ENCODE measurements at regions not wholly inside any gene's neighbourhood (a gene's known extent, or its start where the extent isn't known, plus 50 kb on each side); places are given as distances from the start of the nearest gene placed in this dataset.

DNA sequence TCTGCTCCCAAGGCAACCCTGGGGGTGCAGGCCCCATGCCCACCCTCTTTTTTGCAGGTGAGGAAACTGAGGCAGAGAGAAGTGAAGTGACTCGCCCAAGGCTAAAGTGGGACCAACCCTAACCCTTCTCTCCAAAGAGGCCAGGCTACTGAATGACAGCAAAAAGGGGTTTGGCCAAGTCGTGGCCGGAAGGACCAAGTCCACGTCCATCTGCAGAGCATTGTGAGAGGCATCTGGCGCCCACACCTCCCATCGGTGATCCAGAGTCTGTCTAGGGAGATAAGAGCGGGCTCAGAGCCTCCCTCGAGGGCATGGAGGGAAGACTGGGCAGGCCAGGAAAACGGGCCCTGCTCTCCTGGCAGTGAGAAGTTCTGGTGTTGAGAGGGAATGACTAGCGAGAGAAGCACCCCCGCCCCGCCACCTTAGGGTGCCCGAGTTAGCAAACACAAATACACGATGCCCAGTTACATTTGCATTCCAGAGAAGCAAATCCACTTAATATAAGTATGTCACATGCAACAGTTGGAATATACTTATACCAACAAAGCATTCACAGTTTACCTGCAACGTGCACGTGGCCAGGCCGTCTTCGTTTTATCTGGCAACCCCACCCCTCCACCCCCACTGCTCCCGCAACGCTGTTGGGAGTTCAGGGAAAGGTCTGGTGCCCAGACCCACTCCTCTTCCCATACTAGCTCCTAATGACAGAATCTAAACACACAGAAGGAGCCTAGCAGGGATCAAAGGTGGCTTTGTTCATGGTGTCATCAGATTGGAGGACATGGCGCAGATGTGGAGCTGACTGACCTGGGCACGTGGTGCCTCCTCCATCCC lies 124.9 kb downstream of the OAT start:
- no peak overlapping the region for H2AFZ ChIP-seq (ENCODE audit: control insufficient read depth, low read length)
- dilution Hi-C loops (cut with MboI; ENCODE audit: extremely low pct_ligation_motif_present, low sequenced_read_pairs), result no loop called here
- no peak for FAIRE-seq
- H3K9me3 ChIP-seq (ENCODE audit: control insufficient read depth, low read depth, low read length), result no peaks in the 10 kb centered on the region
- H3K27ac ChIP-seq (ENCODE audit: control insufficient read depth, insufficient read depth, low read length), result no peak overlapping the region
- no peaks in the 10 kb centered on the region for H3K27me3 ChIP-seq (ENCODE audit: control insufficient read depth, extremely low read depth, insufficient read depth, low read length)
- no peak overlapping the region for H3K9ac ChIP-seq (ENCODE audit: control insufficient read depth, extremely low read depth, insufficient read depth, low read length)
- no peak overlapping the region for H3K4me3 ChIP-seq (ENCODE audit: control insufficient read depth in 2 of 3, extremely low read depth in 1 of 3, insufficient read depth in 2 of 3, low read depth in 1 of 3, low read length in 3 of 3)
- TF ChIP-seq EZH2 (IDR thresholded peaks at IDR 0.05; ENCODE audit: low read length), result no peak
- TF ChIP-seq, protein P1, sequence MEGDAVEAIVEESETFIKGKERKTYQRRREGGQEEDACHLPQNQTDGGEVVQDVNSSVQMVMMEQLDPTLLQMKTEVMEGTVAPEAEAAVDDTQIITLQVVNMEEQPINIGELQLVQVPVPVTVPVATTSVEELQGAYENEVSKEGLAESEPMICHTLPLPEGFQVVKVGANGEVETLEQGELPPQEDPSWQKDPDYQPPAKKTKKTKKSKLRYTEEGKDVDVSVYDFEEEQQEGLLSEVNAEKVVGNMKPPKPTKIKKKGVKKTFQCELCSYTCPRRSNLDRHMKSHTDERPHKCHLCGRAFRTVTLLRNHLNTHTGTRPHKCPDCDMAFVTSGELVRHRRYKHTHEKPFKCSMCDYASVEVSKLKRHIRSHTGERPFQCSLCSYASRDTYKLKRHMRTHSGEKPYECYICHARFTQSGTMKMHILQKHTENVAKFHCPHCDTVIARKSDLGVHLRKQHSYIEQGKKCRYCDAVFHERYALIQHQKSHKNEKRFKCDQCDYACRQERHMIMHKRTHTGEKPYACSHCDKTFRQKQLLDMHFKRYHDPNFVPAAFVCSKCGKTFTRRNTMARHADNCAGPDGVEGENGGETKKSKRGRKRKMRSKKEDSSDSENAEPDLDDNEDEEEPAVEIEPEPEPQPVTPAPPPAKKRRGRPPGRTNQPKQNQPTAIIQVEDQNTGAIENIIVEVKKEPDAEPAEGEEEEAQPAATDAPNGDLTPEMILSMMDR (optimal IDR thresholded peaks at IDR 0.05 in 1 of 3, IDR thresholded peaks at IDR 0.05 in 1 of 3, conservative IDR thresholded peaks at IDR 0.05 in 1 of 3; ENCODE audit: extremely low read depth in 1 of 3, insufficient read depth in 2 of 3, low read length in 3 of 3), result no peak
- no peak overlapping the region for H3K4me2 ChIP-seq (ENCODE audit: control insufficient read depth, extremely low read depth, insufficient read depth, low read depth, low read length)
- peaks cover 2% of the 10 kb centered on the region for H3K9me1 ChIP-seq (ENCODE audit: control insufficient read depth, extremely low read depth, insufficient read depth, low read length)
- no peaks in the 10 kb centered on the region for H3K36me3 ChIP-seq (ENCODE audit: control insufficient read depth in 2 of 2, extremely low read depth in 1 of 2, insufficient read depth in 2 of 2, low read length in 2 of 2)
- DNase-seq (ENCODE audit: low read depth, low spot score), result no peak
- H4K20me1 ChIP-seq (ENCODE audit: control insufficient read depth, extremely low read depth, insufficient read depth, low read length), result no peaks in the 10 kb centered on the region
- peaks cover 25% of the 10 kb centered on the region for H3K4me1 ChIP-seq (ENCODE audit: control insufficient read depth, extremely low read depth, insufficient read depth, low read length)
- no peaks in the 10 kb centered on the region for H3K79me2 ChIP-seq (ENCODE audit: control insufficient read depth, insufficient read depth, low read length)

DNA sequence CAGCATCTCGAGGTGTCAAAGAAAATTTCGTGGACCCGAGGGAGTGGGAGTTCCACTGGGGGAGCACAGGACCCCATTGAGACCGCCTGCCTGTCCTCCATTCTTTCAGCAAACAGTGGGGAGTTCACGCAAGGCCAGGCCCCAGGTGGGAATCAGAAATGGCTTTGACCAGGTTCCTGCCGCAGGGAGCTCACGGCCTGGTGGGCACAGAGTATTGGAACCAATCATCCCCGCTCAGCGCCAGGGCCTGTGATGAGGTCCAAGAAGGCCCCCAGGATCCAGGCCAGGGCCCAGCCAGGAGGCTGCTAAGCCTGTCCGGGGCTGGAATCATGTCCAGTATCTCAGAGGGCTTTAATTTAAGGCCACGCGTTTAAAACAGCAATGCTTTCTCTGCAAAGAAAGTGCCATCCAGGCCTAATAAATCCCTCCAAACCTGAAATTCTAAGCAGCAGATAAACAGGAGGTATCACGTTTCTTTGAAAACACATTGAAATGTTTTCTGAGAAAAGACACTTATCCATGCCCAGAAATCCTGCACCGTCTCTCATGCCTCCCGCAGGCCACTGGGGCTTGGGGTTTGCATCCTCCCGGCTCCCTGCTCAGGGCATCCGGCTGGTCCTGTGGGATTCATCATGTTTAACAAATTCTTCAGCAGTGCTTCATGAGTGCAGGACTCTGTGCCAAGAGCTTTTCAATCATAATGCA lies 125.7 kb downstream of the OAT start:
- H3K36me3 ChIP-seq (ENCODE audit: control insufficient read depth in 2 of 2, extremely low read depth in 1 of 2, insufficient read depth in 2 of 2, low read length in 2 of 2), result no peaks in the 10 kb centered on the region
- H2AFZ ChIP-seq (ENCODE audit: control insufficient read depth, low read length), result no peak overlapping the region
- no peak for FAIRE-seq
- no peaks in the 10 kb centered on the region for H4K20me1 ChIP-seq (ENCODE audit: control insufficient read depth, extremely low read depth, insufficient read depth, low read length)
- H3K27me3 ChIP-seq (ENCODE audit: control insufficient read depth, extremely low read depth, insufficient read depth, low read length), result no peaks in the 10 kb centered on the region
- no peaks in the 10 kb centered on the region for H3K79me2 ChIP-seq (ENCODE audit: control insufficient read depth, insufficient read depth, low read length)
- peaks cover 23% of the 10 kb centered on the region for H3K4me1 ChIP-seq (ENCODE audit: control insufficient read depth, extremely low read depth, insufficient read depth, low read length)
- peaks cover 2% of the 10 kb centered on the region for H3K9me1 ChIP-seq (ENCODE audit: control insufficient read depth, extremely low read depth, insufficient read depth, low read length)
- no peak overlapping the region for H3K27ac ChIP-seq (ENCODE audit: control insufficient read depth, insufficient read depth, low read length)
- H3K9me3 ChIP-seq (ENCODE audit: control insufficient read depth, low read depth, low read length), result no peaks in the 10 kb centered on the region
- dilution Hi-C loops (cut with MboI; ENCODE audit: extremely low pct_ligation_motif_present, low sequenced_read_pairs), result no loop called here
- H3K4me3 ChIP-seq (ENCODE audit: control insufficient read depth in 2 of 3, extremely low read depth in 1 of 3, insufficient read depth in 2 of 3, low read depth in 1 of 3, low read length in 3 of 3), result no peak overlapping the region
- H3K4me2 ChIP-seq (ENCODE audit: control insufficient read depth, extremely low read depth, insufficient read depth, low read depth, low read length), result no peak overlapping the region
- DNase-seq (ENCODE audit: low read depth, low spot score), result no peak
- H3K9ac ChIP-seq (ENCODE audit: control insufficient read depth, extremely low read depth, insufficient read depth, low read length), result no peak overlapping the region
- TF ChIP-seq EZH2 (IDR thresholded peaks at IDR 0.05; ENCODE audit: low read length), result no peak
- TF ChIP-seq, protein P1 (optimal IDR thresholded peaks at IDR 0.05 in 1 of 3, IDR thresholded peaks at IDR 0.05 in 1 of 3, conservative IDR thresholded peaks at IDR 0.05 in 1 of 3; ENCODE audit: extremely low read depth in 1 of 3, insufficient read depth in 2 of 3, low read length in 3 of 3), result no peak
